Activated CD8-positive, alpha-beta memory T cell treated with anti-CD3 and anti-CD28 coated beads for 36 hours (primary cell): ENCODE measurements at regions not wholly inside any gene's neighbourhood (a gene's known extent, or its start where the extent isn't known, plus 50 kb on each side); places are given as distances from the start of the nearest gene placed in this dataset.
"Not testable (repeated sequence)": the region's sequence is repeated elsewhere in the genome, so short reads cannot be mapped to it uniquely, and the experiment has no call there.

Experiments used
- CTCF ChIA-PET: fragments of 350-600 bp; sonication (Branson Sonifier 250); formaldehyde crosslinking; loops from one replicate; lab custom pipeline; 2021; ENCODE audit warnings: antibody characterized with exemption; lab: Charles Lee
- POLR2A ChIA-PET: fragments of 350-600 bp; sonication (Branson Sonifier 250); formaldehyde crosslinking; loops from one replicate; lab custom pipeline; 2021; ENCODE audit warnings: antibody characterized with exemption; lab: Charles Lee

DNA sequence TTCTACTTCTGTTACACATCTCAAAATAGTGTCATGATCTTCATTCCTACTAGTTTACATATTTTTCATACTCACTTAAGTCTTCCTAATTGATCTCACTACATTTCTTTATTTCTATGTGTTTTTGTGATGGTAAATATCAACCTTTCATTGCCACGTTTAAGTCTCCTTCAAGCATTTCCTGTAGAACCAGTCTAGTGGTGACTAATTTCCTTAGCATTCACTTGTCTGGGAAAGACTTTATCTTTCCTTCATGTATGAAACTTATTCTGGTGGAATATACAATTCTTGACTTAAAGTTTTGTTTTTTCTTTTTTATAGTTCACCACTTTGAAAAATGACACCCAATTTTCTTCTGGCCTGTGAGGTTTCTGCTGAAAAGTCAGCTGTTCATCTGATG lies 181.4 kb upstream of the NEIL3 start:
- ChIA-PET POLR2A (no interaction called here), CTCF (no interaction called here)

DNA sequence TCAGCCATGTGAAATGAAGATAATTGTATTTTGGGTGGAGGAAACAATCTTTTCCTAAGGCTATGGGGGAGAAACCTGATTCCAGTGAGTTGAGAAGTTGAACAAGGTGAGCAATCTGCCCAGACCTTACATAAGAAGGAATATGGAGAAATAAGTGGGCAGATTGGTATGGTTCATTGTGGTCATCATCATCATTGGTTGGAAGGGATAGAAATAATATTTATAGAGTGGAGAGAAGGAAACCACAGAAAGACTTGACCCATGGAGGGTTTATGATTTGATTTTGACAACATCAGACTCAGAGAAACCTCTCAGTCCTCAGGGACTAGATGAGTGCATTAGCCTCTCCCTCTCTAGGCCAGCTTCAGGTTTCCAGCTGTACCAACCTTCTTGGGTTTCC lies 177.9 kb upstream of the NEIL3 start:
- POLR2A ChIA-PET, result no interaction called here
- CTCF ChIA-PET, result no interaction called here

DNA sequence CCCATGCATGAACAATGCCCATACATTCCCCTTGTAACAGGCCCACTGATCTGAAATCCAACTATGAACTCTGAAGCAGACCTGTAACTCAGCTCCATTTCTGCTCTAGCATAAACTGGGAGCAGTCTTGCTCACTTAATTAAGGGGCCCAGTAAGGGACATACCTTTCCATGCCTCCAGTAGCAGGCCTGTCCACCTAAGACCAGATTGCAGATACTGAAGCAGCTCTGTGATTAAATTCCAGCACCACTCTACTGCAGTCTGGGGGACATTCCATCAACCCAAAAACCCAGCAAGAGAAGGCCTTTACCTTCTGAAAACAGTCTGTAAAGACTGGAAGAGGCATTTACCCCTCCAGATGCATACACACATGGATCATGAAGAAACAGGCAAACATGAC lies 162.0 kb upstream of the NEIL3 start:
- CTCF ChIA-PET, result no interaction called here
- POLR2A ChIA-PET, result no interaction called here

DNA sequence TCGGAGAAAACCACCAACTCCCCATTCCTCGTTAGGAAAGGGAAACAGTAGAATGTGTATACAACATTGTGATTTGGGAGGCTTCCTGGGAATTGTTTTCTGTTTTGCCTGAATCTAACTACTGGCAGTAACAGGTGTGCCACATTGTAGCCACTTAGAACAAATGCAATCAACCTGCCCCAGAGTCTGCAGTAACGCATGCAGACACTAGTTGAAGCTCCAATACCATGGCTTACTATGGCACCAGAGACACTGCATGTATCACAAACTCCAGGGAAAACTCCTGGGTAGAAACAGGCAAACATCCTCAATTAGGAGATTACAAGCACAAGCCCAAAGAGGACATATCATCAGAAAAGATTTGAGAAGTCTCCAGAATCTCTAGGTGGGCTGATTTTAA lies 154.2 kb upstream of the NEIL3 start:
- CTCF ChIA-PET, result no interaction called here

DNA sequence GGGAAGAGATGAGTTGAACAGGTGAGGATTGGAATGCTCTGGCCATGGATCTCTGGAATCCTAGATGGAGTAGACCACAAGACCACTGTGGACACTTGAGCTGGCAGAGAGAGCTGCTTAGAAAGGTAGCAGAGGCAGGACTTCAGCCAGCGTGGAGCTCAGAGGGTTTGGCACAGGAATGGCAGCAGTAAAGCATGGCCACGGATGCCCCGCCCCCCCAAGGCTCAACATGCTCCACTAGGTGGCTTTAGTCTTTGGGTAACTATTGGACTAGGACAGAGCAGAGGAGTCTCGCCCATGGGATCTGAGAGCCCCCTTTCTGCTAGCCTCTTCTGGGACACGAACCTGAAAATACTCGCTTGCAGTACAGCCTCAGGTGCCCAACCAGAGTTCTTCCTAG lies 150.1 kb upstream of the NEIL3 start:
- POLR2A ChIA-PET, result no interaction called here
- CTCF ChIA-PET, result no interaction called here

More for the DNA sequence above, 154.2 kb upstream of the NEIL3 start:
- POLR2A ChIA-PET, result no interaction called here

DNA sequence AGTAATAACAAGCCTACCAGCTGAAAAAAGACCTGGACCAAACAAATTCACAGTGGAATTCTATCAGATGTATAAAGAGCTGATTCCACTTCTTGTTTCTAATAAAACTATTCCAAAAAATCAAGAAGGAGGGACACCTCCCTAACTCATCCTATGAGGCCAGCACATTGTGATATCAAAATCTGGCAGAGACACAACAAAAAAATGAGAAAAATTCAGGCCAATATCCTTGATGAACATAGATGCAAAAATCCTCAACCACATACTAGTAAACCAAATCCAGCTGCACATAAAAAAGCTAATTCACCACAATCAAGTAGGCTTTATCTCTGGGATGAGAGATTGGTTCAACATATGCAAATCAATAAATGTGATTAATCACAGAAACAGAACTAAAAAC lies 147.9 kb upstream of the NEIL3 start:
- CTCF ChIA-PET, result no interaction called here
- POLR2A ChIA-PET, result no interaction called here

DNA sequence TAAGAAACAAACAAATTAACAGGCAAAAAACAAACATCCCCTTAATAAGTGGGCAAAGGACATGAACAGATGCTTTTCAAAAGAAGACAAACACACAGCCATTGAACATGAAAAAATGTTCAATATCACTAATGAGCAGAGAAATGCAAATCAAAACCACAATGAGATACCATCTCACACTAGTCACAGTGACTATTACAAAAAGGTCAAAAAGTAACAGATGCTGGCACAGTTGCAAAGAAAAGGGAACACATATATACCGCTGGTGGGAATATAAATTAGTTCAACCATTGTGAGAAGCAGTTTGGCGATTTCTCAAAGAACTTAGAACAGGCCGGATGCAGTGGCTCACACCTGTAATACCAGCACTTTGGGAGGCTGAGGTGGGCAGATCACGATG lies 146.1 kb upstream of the NEIL3 start:
- ChIA-PET POLR2A (no interaction called here), CTCF (no interaction called here)

DNA sequence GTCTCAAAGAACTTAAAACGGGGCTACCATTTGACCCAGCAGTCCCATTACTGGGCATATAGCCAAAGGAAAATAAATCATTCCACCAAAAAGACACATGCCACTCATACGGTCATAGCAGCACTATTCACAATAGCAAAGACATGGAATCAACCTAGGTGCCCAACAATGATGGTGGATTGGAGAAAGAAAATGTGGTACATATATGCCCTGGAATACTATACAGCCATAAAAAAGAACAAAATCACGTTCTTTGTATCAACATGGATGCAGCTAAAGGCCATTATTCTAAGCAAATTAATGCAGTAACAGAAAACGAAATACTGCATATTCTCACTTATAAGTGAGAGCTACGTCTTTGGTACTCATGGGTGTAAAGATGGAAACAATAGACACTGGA lies 138.1 kb upstream of the NEIL3 start:
- ChIA-PET POLR2A (no interaction called here), CTCF (no interaction called here)

DNA sequence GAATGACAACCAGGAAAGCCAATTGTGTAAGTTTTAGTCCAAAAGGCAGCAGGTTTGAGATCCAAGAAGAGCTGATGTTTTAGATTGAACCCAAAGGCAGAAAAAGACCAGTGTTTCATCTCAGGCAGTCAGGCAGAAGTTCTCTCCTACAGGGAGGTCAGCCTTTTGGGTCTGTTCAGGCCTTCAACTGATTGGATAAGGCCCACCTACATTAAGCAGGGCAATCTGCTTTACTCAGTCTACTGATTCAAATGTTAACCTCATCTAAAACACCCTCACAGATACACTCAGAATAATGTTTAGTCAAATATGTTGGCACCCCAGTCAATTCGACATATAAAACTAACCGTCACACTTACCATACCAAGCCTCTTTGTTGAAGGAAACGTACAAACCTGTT lies 134.2 kb upstream of the NEIL3 start:
- CTCF ChIA-PET, result no interaction called here

DNA sequence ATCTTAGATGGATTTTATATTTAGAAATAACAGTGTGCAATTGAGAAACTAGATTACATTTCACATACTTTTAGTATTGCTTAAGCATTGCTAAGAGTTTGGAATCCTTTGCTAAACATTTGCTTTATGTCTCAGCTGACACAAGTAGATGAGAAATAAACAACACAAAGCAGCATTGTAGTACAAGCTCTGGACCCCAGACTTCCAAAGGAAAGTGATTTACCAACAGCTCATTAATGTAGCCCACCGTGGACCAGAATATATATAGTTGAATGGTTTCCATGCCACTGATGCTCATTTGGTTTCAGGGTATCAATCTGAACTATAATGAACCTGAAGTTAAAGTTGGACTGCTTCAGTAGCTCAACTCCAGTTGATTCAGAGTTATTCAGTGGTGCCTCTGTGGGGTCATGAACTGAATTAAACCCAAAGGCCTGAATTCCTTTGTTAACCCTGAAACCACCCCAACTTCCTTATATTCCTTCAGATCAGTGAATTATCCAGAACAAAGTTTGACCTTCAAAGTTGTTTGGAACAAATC lies 132.1 kb upstream of the NEIL3 start:
- ChIA-PET POLR2A (no interaction called here), CTCF (no interaction called here)

More for the DNA sequence above, 134.2 kb upstream of the NEIL3 start:
- POLR2A ChIA-PET, result no interaction called here

DNA sequence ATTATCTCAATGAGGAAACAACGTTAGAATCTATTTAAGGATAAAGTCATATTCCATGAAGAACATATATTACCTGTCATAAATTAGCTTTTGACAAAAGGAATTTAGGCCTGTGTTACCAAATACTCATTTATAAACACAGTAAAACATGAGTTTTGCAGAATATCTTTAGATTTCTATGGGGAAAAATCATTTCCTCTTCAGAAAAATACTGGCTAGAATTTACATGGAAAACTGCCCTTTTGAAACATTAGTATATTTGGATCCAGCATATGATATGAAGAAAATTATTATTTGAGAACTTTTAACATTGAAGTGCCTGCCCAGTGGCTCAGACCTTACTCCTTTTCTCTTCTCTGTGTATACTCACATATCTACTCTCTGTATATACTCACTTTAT lies 131.4 kb upstream of the NEIL3 start:
- CTCF ChIA-PET, result no interaction called here
- POLR2A ChIA-PET, result no interaction called here

DNA sequence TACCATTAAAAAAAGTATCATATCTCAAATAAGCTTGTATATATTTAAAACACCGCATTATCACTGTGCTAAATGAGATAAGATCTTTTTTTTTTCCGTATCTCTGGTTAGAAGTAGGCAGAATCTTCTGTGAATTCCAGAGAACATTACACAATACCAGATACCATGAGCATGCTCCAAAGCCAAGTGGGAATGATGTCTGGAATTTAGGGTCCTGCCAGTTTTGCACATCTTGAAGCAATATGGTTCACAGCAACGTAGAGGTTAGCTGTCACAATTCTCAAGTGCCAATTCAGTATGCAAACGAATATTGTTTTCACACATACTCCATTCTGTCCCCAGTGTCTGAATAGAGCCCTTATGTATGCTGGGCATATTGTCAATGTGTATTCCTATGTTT lies 127.5 kb upstream of the NEIL3 start:
- POLR2A ChIA-PET, result no interaction called here

DNA sequence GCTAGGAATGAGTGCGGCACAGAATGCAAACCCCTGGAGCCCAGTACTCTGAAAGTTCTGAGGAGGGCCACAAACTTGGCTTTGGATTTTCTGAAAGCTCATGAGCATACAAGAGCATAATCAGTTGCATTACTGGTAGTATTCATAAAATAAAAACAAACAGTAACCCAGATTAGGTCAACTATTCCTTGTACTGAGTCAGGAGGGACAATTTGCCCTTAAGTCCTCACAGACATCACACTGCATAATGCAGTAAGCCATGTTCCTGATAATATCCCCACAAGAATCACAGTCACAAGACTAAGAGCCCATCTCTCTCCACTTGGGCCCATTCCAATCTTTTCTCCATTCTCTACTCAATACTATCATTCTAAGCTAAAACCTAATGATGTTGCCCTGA lies 126.9 kb upstream of the NEIL3 start:
- CTCF ChIA-PET, result no interaction called here
- POLR2A ChIA-PET, result no interaction called here

More for the DNA sequence above, 127.5 kb upstream of the NEIL3 start:
- CTCF ChIA-PET, result no interaction called here

DNA sequence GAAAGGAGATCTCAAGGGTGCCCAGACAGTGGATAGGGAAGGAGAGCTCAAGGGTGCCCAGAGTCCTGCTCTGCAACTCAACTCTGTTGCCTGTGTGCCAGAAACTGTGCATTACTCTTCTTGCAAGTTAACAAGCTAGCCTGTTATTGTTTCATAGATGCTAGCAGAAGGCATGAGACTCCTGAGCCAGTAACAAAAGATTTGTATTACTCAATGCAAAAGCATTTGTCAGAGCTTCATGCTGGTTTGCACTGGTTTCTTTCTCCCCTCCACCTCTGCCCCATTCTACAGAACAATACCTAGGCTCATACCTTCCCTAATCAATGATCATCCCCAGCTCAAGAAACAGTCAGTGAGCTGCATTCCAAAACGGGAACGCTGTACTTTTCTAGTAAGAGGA lies 124.5 kb upstream of the NEIL3 start:
- POLR2A ChIA-PET, result no interaction called here
- CTCF ChIA-PET, result no interaction called here

DNA sequence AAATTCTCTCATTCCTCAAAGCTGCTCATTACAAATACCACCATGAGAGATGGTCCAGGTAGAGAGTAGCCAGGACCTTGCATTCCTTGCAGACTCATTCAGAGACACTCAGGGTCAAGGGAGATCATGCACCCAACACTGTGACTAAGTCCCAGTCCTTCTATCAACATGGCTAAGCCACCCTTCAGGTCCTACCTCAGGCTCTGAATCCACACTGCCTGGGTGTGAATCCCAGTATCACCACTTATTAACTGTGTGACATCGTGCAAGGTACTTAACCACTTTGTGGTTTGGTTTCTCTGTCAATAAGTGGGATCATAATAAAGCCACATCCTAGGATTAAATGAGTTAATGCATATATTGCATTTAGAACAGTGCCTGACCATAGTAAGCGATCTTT lies 124.1 kb upstream of the NEIL3 start:
- POLR2A ChIA-PET, result no interaction called here
- CTCF ChIA-PET, result no interaction called here

DNA sequence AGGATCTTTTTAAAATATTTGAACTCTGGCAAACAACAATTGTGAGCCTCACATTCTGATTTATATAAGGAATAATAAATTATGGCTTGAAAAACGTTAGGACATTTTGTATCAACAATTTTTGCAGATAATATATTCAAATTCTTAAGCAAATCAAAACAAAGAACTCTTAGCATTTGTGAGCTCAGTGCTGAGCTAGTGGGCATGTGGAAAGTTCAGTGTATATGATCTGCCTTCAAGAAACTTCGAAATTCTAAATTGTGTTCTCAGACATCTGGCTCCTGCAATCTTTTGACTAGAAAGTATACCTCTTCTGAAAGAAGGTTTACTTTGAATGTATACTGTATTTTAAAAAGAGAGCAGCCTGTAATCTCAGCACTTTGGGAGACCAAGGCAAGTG lies 122.3 kb upstream of the NEIL3 start:
- ChIA-PET POLR2A (no interaction called here), CTCF (no interaction called here)

DNA sequence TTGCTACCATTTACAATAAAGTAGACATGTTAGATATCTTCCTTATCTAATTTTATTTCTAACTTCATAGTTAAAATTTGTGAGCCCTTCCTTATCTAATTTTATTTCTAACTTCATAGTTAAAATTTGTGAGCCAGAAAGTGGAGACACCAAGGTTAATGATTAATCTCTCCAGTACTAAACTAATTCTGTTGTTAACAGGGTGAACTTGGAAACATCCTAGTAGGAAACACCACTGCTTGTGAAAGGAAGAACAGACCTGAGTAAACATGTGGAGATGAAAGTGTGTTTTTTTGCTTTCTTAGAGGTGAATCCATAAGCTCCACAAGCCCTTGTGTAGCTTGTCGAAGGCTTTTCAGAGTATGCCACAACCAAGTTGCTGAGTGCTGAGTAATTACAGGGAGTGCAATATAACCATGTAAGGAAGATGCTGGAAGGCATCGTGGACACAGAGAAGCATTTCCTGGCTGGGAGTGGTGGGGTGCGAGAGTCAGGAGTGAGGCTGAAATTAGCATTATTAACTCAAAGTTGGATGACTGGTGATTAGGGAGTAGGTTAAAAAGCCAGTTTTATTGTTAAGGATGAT lies 118.6 kb upstream of the NEIL3 start:
- ChIA-PET POLR2A (no interaction called here), CTCF (no interaction called here)

DNA sequence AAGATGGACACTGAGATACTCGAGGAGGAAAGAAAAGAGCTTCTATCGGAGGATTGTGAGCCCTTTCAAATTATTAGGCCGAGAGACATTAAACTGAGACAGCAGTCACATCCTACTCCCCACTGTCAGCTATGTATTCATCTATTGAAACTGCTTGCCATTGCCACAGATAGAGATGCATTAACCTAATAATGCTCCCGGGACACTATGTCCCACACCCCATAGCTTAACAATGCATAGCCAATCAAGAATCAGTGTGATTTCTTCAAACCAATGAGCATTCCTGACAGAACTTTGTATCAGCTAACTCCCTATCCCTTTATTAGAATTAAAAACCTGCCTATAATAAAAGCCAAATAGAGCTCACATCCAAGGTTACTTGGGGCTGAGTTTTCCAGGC lies 118.1 kb upstream of the NEIL3 start:
- CTCF ChIA-PET, result no interaction called here
- POLR2A ChIA-PET, result no interaction called here

DNA sequence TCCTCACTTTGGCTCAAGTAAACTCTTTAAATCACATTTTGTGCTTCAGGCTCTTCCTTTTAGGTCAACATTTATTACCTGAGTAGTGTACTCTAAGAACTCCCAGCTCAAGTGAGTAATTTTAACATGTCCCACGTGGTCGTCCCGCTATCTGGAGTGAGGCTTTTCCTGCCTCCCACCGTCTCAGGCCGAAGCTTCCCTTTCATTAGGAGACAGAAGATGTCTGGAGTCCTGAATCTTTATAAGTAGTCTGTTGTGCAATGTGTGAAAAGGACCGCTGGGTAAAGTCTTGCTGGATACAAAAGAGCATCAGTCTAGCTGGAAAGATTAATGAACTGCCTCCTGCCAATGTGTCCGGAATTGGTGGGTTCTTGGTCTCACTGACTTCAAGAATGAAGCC lies 117.7 kb upstream of the NEIL3 start:
- POLR2A ChIA-PET, result no interaction called here
- CTCF ChIA-PET, result no interaction called here

DNA sequence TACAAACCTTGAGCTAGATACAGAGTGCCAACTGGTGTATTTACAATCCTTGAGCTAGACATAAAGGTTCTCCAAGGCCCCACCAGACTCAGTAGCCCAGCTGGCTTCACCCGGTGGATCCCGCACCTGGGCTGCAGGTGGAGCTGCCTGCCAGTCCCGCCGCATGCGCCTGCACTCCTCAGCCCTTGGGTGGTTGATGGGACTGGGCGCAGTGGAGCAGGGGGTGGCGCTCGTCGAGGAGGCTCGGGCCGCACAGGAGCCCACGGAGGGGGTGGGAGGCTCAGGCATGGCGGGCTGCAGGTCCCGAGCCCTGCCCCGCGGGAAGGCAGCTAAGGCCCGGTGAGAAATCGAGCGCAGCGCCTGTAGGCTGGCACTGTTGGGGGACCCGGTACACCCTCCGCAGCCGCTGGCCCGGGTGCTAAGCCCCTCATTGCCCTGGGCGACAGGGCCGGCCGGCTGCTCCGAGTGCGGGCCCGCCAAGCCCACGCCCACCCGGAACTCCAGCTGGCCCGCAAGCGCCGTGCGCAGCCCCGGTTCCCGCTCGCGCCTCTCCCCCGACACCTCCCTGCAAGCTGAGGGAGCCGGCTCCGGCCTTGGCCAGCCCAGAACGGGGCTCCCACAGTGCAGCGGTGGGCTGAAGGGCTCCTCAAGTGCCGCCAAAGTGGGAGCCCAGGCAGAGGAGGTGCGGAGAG lies 116.5 kb upstream of the NEIL3 start:
- CTCF ChIA-PET, POLR2A ChIA-PET: not testable (repeated sequence)

DNA sequence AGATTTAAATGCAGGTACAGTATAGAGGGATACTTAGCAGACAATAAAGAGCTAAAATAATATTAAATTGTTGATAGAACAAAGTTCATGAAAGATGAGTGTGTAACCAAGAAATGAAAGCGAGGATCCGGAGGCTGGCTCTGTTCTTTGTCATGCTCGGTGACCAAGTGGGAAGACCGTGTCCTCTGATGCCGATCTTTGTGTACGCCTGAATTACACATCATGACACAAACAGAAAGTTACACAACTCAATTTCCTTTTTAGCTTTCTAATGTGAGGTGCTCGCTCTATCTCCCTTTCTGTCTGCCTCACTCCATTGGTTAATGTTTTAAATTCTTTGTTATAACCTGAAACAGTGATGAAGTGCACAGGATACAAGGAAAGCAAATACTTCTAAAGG lies 114.8 kb upstream of the NEIL3 start:
- ChIA-PET POLR2A (no interaction called here), CTCF (no interaction called here)

DNA sequence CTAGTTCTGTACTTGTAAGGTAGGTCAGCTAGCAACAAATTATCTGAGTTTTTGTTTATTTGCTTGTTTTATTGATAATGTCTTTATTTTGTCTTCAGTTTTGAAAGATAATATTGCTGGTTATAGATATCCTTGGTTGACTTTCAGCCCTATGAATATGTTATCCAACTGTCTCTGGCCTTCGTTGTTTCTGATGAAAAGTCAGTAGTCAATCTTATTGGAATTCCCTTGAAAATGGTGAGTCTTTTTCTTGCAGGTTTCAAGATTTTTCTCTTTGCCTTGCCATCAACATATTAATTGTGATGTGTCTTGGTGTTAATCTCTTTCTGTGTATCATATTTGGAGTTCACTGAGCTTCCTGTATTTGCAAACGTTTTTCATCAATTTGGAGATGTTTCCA lies 113.1 kb upstream of the NEIL3 start:
- CTCF ChIA-PET, result no interaction called here
- POLR2A ChIA-PET, result no interaction called here
